HepG2 (cell line): ENCODE measurements at regions not wholly inside any gene's neighbourhood (a gene's known extent, or its start where the extent isn't known, plus 50 kb on each side); places are given as distances from the start of the nearest gene placed in this dataset.

Experiments
- KLF11 ChIP-seq: IDR thresholded peaks from 2 replicates; pipeline ENCODE4 v1.6.1; 2016; ENCODE audit warnings: missing compliant biosample characterization
- MAFK ChIP-seq, 2 experiments: IDR thresholded peaks in 1 of 2; conservative IDR thresholded peaks in 1 of 2; 2 replicates each; pipeline ENCODE4 v1.6.1; 2011; ENCODE audit warnings: improper control_type of control experiment in 2 of 2, low read length in 2 of 2
- SKIL ChIP-seq: sonication (generic); formaldehyde crosslinking; IDR thresholded peaks from 2 replicates; pipeline ENCODE4 v1.8.0; 2022; ENCODE audit warnings: missing genetic modification reagents, mild to moderate bottlenecking, moderate library complexity, borderline replicate concordance
- ZFP36L2 ChIP-seq: sonication (generic); formaldehyde crosslinking; IDR thresholded peaks from 2 replicates; pipeline ENCODE4 v1.4.0; 2020; ENCODE audit warnings: missing genetic modification reagents
- ZNF138 ChIP-seq: sonication (generic); formaldehyde crosslinking; IDR thresholded peaks from 2 replicates; pipeline ENCODE4 v1.5.0; 2020; ENCODE audit warnings: mild to moderate bottlenecking, low read depth, missing genetic modification reagents
- TF ChIP-seq, protein P1 (sequence below): sonication (generic); formaldehyde crosslinking; IDR thresholded peaks from 2 replicates; pipeline ENCODE4 v1.5.0; 2020; ENCODE audit warnings: mild to moderate bottlenecking, missing genetic modification reagents, moderate library complexity

DNA sequence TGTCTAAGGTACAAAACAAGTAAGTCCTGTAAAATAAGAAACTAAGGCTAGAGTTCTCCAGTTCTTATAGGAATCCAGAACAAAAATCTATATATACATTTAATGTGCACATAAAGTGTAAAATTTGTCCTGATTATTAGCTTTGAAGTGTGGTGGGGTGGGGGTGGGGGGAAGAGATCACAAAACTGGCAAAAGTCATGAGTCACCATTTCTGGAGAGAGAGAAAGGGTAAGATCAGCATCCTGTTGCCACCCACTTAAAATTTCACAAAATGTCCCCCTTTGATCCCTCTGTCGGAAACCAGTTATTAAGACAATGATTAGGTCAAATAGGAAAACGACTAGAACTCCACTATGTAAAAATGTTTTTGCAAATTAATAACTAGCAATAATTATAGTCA is 482.0 kb upstream of the POU3F2 start:
- TF ChIP-seq, protein P1, sequence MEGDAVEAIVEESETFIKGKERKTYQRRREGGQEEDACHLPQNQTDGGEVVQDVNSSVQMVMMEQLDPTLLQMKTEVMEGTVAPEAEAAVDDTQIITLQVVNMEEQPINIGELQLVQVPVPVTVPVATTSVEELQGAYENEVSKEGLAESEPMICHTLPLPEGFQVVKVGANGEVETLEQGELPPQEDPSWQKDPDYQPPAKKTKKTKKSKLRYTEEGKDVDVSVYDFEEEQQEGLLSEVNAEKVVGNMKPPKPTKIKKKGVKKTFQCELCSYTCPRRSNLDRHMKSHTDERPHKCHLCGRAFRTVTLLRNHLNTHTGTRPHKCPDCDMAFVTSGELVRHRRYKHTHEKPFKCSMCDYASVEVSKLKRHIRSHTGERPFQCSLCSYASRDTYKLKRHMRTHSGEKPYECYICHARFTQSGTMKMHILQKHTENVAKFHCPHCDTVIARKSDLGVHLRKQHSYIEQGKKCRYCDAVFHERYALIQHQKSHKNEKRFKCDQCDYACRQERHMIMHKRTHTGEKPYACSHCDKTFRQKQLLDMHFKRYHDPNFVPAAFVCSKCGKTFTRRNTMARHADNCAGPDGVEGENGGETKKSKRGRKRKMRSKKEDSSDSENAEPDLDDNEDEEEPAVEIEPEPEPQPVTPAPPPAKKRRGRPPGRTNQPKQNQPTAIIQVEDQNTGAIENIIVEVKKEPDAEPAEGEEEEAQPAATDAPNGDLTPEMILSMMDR (CRISPR knock-in tag) = no peak
- TF ChIP-seq MAFK (conservative IDR thresholded peaks at IDR 0.05 in 1 of 2, IDR thresholded peaks at IDR 0.05 in 1 of 2; ENCODE audit: low read length in 2 of 2) = no peak
- TF ChIP-seq SKIL (CRISPR knock-in tag) = no peak
- no peak for TF ChIP-seq KLF11 (CRISPR knock-in tag)
- no peak for TF ChIP-seq ZFP36L2
- no peak for TF ChIP-seq ZNF138 (CRISPR knock-in tag)
